Naive thymus-derived CD8-positive, alpha-beta T cell (primary cell): ENCODE measurements at regions not wholly inside any gene's neighbourhood (a gene's known extent, or its start where the extent isn't known, plus 50 kb on each side); places are given as distances from the start of the nearest gene placed in this dataset.

Experiments used
- ATAC-seq, 2 donors: fragments of 150-1000 bp; cut with Tn5 transposase in 1 of 2; sonication (Bioruptor Pico), chemical (Tn5 transposase) in 1 of 2; 1 replicate in 1 of 2; 2 replicates in 1 of 2; pipeline ENCODE4 v1.10.0; 2021; ENCODE audit warnings: mild to moderate bottlenecking in 2 of 2, moderate library complexity in 2 of 2
- POLR2A ChIA-PET: fragments of 350-600 bp; sonication (Branson Sonifier 250); formaldehyde crosslinking; loops from one replicate; lab custom pipeline; 2021; ENCODE audit warnings: antibody characterized with exemption; lab: Charles Lee
- DNase-seq, 10 donors: peaks; one replicate each; pipeline versions ENCODE4 v3.0.0 to v3.0.0-alpha.2; 2020 to 2022
- H3K27ac Mint-ChIP-seq, 10 donors: one replicate each; pipeline ENCODE4 v1.8.0; 2020 to 2022; ENCODE audit warnings: mild to moderate bottlenecking in 10 of 10, mixed read lengths in 10 of 10, moderate library complexity in 4 of 10, inconsistent platforms in 1 of 10
- H3K27me3 Mint-ChIP-seq, 5 donors: one replicate each; pipeline ENCODE4 v1.8.0; 2021 to 2022; ENCODE audit warnings: mixed read lengths in 5 of 5
- H3K36me3 Mint-ChIP-seq, 3 donors: one replicate each; pipeline ENCODE4 v1.8.0; 2020 to 2022; ENCODE audit warnings: mixed read lengths in 3 of 3, mild to moderate bottlenecking in 2 of 3, inconsistent platforms in 1 of 3
- H3K4me1 Mint-ChIP-seq, 4 donors: one replicate each; pipeline ENCODE4 v1.8.0; 2021 to 2022; ENCODE audit warnings: mixed read lengths in 4 of 4
- H3K4me3 Mint-ChIP-seq, 10 donors: one replicate each; pipeline ENCODE4 v1.8.0; 2020 to 2022; ENCODE audit warnings: mild to moderate bottlenecking in 10 of 10, mixed read lengths in 10 of 10, moderate library complexity in 6 of 10, inconsistent platforms in 1 of 10
- H3K9me3 Mint-ChIP-seq, 9 donors: one replicate each; pipeline ENCODE4 v1.8.0; 2020 to 2022; ENCODE audit warnings: mixed read lengths in 9 of 9, mild to moderate bottlenecking in 3 of 9, inconsistent platforms in 1 of 9, moderate library complexity in 1 of 9

- Mint-ChIP-seq H3K4me1 (no peaks in the 10 kb centered on the region), H3K27ac (no peak overlapping the region), H3K9me3 (peaks cover 0 to 11% (median 5%) of the 10 kb centered on the region in 9 donors), H3K36me3 (no peaks in the 10 kb centered on the region), H3K27me3 (no peaks in the 10 kb centered on the region), H3K4me3 (no peak overlapping the region)
- DNase-seq (no peak), ATAC-seq (no peak)
- POLR2A ChIA-PET: no interaction called here
These were observed 564.5 kb upstream of the IGFBP3 start for GRCh38 chr7:46485481-46486065.

GRCh38 chr7:46484906-46485305 lies 563.8 kb upstream of the IGFBP3 start:
- POLR2A ChIA-PET: no interaction called here
- H3K9me3 Mint-ChIP-seq: peaks cover 0 to 11% (median 5%) of the 10 kb centered on the region in 9 donors
- no peak for DNase-seq
- H3K27me3 Mint-ChIP-seq: no peaks in the 10 kb centered on the region
- H3K36me3 Mint-ChIP-seq: no peaks in the 10 kb centered on the region
- no peak overlapping the region for H3K4me3 Mint-ChIP-seq
- no peak for ATAC-seq
- no peaks in the 10 kb centered on the region for H3K4me1 Mint-ChIP-seq
- H3K27ac Mint-ChIP-seq: no peak overlapping the region

- H3K4me1 Mint-ChIP-seq: no peaks in the 10 kb centered on the region
- H3K4me3 Mint-ChIP-seq: no peak overlapping the region
- H3K27me3 Mint-ChIP-seq: no peaks in the 10 kb centered on the region
- DNase-seq (no peak), ATAC-seq (no peak)
- POLR2A ChIA-PET: no interaction called here
- H3K36me3 Mint-ChIP-seq: peaks cover 0 to 4% (median 0%) of the 10 kb centered on the region in 3 donors
- peaks cover 5 to 19% (median 8%) of the 10 kb centered on the region in 9 donors for H3K9me3 Mint-ChIP-seq
- no peak overlapping the region for H3K27ac Mint-ChIP-seq
These were observed 559.5 kb upstream of the IGFBP3 start for GRCh38 chr7:46480619-46481018.

- POLR2A ChIA-PET: no interaction called here
- peaks cover 5 to 27% (median 12%) of the 10 kb centered on the region in 9 donors for H3K9me3 Mint-ChIP-seq
- no peak for ATAC-seq
These were observed 558.6 kb upstream of the IGFBP3 start for GRCh38 chr7:46479680-46480079.

GRCh38 chr7:46478046-46478445 lies 557.0 kb upstream of the IGFBP3 start:
- Mint-ChIP-seq H3K9me3 (peaks cover 1 to 34% (median 16%) of the 10 kb centered on the region in 9 donors), H3K4me3 (no peak overlapping the region), H3K4me1 (no peaks in the 10 kb centered on the region), H3K36me3 (peaks cover 0 to 11% (median 0%) of the 10 kb centered on the region in 3 donors), H3K27ac (no peak overlapping the region), H3K27me3 (no peaks in the 10 kb centered on the region)
- POLR2A ChIA-PET: no interaction called here
- ATAC-seq: no peak
- DNase-seq: no peak

More at GRCh38 chr7:46479680-46480079, 558.6 kb upstream of the IGFBP3 start:
- no peaks in the 10 kb centered on the region for H3K4me1 Mint-ChIP-seq
- no peak for DNase-seq
- no peak overlapping the region for H3K27ac Mint-ChIP-seq
- peaks cover 0 to 11% (median 0%) of the 10 kb centered on the region in 3 donors for H3K36me3 Mint-ChIP-seq
- H3K27me3 Mint-ChIP-seq: no peaks in the 10 kb centered on the region
- H3K4me3 Mint-ChIP-seq: no peak overlapping the region

GRCh38 chr7:46468753-46469356 lies 547.8 kb upstream of the IGFBP3 start:
- H3K27ac Mint-ChIP-seq: no peak overlapping the region
- POLR2A ChIA-PET: no interaction called here
- H3K27me3 Mint-ChIP-seq: no peaks in the 10 kb centered on the region
- peaks cover 0 to 44% (median 7%) of the 10 kb centered on the region in 3 donors for H3K36me3 Mint-ChIP-seq
- H3K4me1 Mint-ChIP-seq: no peaks in the 10 kb centered on the region
- no peak for DNase-seq
- peaks cover 6 to 98% (median 62%) of the 10 kb centered on the region in 9 donors for H3K9me3 Mint-ChIP-seq
- ATAC-seq: no peak
- H3K4me3 Mint-ChIP-seq: no peak overlapping the region

GRCh38 chr7:46463170-46463569 lies 542.1 kb upstream of the IGFBP3 start:
- H3K4me3 Mint-ChIP-seq: no peak overlapping the region
- peaks cover 2 to 72% (median 39%) of the 10 kb centered on the region in 9 donors for H3K9me3 Mint-ChIP-seq
- no peaks in the 10 kb centered on the region for H3K27me3 Mint-ChIP-seq

GRCh38 chr7:46461334-46461777 lies 540.3 kb upstream of the IGFBP3 start:
- no peak overlapping the region for H3K27ac Mint-ChIP-seq
- no peaks in the 10 kb centered on the region for H3K36me3 Mint-ChIP-seq
- H3K4me3 Mint-ChIP-seq: no peak overlapping the region
- no peaks in the 10 kb centered on the region for H3K4me1 Mint-ChIP-seq
- H3K9me3 Mint-ChIP-seq: peaks cover 0 to 54% (median 21%) of the 10 kb centered on the region in 9 donors
- no peaks in the 10 kb centered on the region for H3K27me3 Mint-ChIP-seq
- POLR2A ChIA-PET: no interaction called here
- ATAC-seq: no peak
- DNase-seq: no peak

More at GRCh38 chr7:46463170-46463569, 542.1 kb upstream of the IGFBP3 start:
- no peak for DNase-seq
- POLR2A ChIA-PET: no interaction called here
- Mint-ChIP-seq H3K27ac (no peak overlapping the region), H3K36me3 (peaks cover 0 to 13% (median 4%) of the 10 kb centered on the region in 3 donors), H3K4me1 (no peaks in the 10 kb centered on the region)
- ATAC-seq: no peak

GRCh38 chr7:46459942-46460341 lies 538.9 kb upstream of the IGFBP3 start:
- ATAC-seq: no peak

GRCh38 chr7:46454816-46455215 lies 533.7 kb upstream of the IGFBP3 start:
- H3K4me1 Mint-ChIP-seq: no peaks in the 10 kb centered on the region
- no peak for DNase-seq
- POLR2A ChIA-PET: no interaction called here
- no peak overlapping the region for H3K4me3 Mint-ChIP-seq
- H3K27ac Mint-ChIP-seq: no peak overlapping the region
- peaks cover 0 to 3% (median 0%) of the 10 kb centered on the region in 5 donors for H3K27me3 Mint-ChIP-seq
- peaks cover 0 to 29% (median 8%) of the 10 kb centered on the region in 9 donors for H3K9me3 Mint-ChIP-seq
- peaks cover 0 to 9% (median 0%) of the 10 kb centered on the region in 3 donors for H3K36me3 Mint-ChIP-seq
- no peak for ATAC-seq

More at GRCh38 chr7:46459942-46460341, 538.9 kb upstream of the IGFBP3 start:
- Mint-ChIP-seq H3K27me3 (no peaks in the 10 kb centered on the region), H3K4me3 (no peak overlapping the region), H3K36me3 (peaks cover 0 to 2% (median 0%) of the 10 kb centered on the region in 3 donors), H3K9me3 (peaks cover 0 to 44% (median 16%) of the 10 kb centered on the region in 9 donors), H3K27ac (no peak overlapping the region), H3K4me1 (no peaks in the 10 kb centered on the region)
- DNase-seq: no peak
- POLR2A ChIA-PET: no interaction called here

GRCh38 chr7:46452561-46453135 lies 531.6 kb upstream of the IGFBP3 start:
- peaks cover 0 to 3% (median 0%) of the 10 kb centered on the region in 5 donors for H3K27me3 Mint-ChIP-seq
- POLR2A ChIA-PET: no interaction called here
- DNase-seq (no peak), ATAC-seq (no peak)
- H3K4me3 Mint-ChIP-seq: no peak overlapping the region
- H3K36me3 Mint-ChIP-seq: peaks cover 0 to 9% (median 0%) of the 10 kb centered on the region in 3 donors
- no peaks in the 10 kb centered on the region for H3K4me1 Mint-ChIP-seq
- H3K27ac Mint-ChIP-seq: no peak overlapping the region
- peaks cover 0 to 39% (median 11%) of the 10 kb centered on the region in 9 donors for H3K9me3 Mint-ChIP-seq

GRCh38 chr7:46451846-46452245 lies 530.8 kb upstream of the IGFBP3 start:
- ATAC-seq: no peak
- Mint-ChIP-seq H3K27me3 (peaks cover 0 to 3% (median 0%) of the 10 kb centered on the region in 5 donors), H3K9me3 (peaks cover 0 to 39% (median 11%) of the 10 kb centered on the region in 9 donors), H3K27ac (no peak overlapping the region), H3K4me1 (no peaks in the 10 kb centered on the region), H3K36me3 (peaks cover 0 to 9% (median 0%) of the 10 kb centered on the region in 3 donors), H3K4me3 (no peak overlapping the region)
- no peak for DNase-seq
- POLR2A ChIA-PET: no interaction called here

- peaks cover 0 to 9% (median 0%) of the 10 kb centered on the region in 3 donors for H3K36me3 Mint-ChIP-seq
- no peak for ATAC-seq
- no peak for DNase-seq
- no peak overlapping the region for H3K4me3 Mint-ChIP-seq
- no peak overlapping the region for H3K27ac Mint-ChIP-seq
- peaks cover 0 to 3% (median 0%) of the 10 kb centered on the region in 5 donors for H3K27me3 Mint-ChIP-seq
- H3K9me3 Mint-ChIP-seq: peaks cover 0 to 40% (median 11%) of the 10 kb centered on the region in 9 donors
- no peaks in the 10 kb centered on the region for H3K4me1 Mint-ChIP-seq
- POLR2A ChIA-PET: no interaction called here
These were observed 529.8 kb upstream of the IGFBP3 start for GRCh38 chr7:46450886-46451285.
